HL-60 (cell line): ENCODE measurements at regions not wholly inside any gene's neighbourhood (a gene's known extent, or its start where the extent isn't known, plus 50 kb on each side); places are given as distances from the start of the nearest gene placed in this dataset.

Experiments
- DNase-seq, 2 experiments: peaks; one replicate each; pipeline ENCODE4 v3.0.0-alpha.2; 2010 to 2020; ENCODE audit warnings: low read depth in 1 of 2, low spot score in 1 of 2
- H3K27ac ChIP-seq: fragments of 250-450 bp; sonication (Bioruptor Pico); replicated peaks from 2 replicates; pipeline ENCODE4 v1.5.1; 2020; ENCODE audit warnings: mild to moderate bottlenecking, moderate library complexity
- H3K27me3 ChIP-seq: fragments of 250-450 bp; sonication (Bioruptor Pico); 2 replicates; pipeline ENCODE4 v1.5.1; 2021; ENCODE audit warnings: mild to moderate bottlenecking, moderate library complexity; ENCODE audit not compliant: insufficient read depth, poor library complexity, severe bottlenecking
- H3K4me3 ChIP-seq: replicated peaks from 2 replicates; pipeline ENCODE4 v1.5.1; 2011; ENCODE audit warnings: mild to moderate bottlenecking, control low read depth, low read length; ENCODE audit not compliant: insufficient read depth
- GABPA ChIP-seq: IDR thresholded peaks from 2 replicates; pipeline ENCODE4 v1.6.1; 2012; ENCODE audit warnings: low read depth
- POLR2AphosphoS5 ChIP-seq: IDR thresholded peaks from 2 replicates; pipeline ENCODE4 v1.6.1; 2012; ENCODE audit warnings: low read depth
- SPI1 ChIP-seq: IDR thresholded peaks from 2 replicates; pipeline ENCODE4 v1.6.1; 2012; ENCODE audit warnings: low read depth, mild to moderate bottlenecking, borderline replicate concordance
- TF ChIP-seq, protein P1 (sequence below): IDR thresholded peaks from one replicate; pipeline ENCODE4 v1.5.1; 2011; ENCODE audit warnings: low read length, control low read depth, inconsistent platforms; ENCODE audit not compliant: insufficient read depth
- TF ChIP-seq, protein P2 (sequence below): IDR thresholded peaks from 2 replicates; pipeline ENCODE4 v1.6.1; 2012; ENCODE audit warnings: low read depth; ENCODE audit not compliant: insufficient replicate concordance

DNA sequence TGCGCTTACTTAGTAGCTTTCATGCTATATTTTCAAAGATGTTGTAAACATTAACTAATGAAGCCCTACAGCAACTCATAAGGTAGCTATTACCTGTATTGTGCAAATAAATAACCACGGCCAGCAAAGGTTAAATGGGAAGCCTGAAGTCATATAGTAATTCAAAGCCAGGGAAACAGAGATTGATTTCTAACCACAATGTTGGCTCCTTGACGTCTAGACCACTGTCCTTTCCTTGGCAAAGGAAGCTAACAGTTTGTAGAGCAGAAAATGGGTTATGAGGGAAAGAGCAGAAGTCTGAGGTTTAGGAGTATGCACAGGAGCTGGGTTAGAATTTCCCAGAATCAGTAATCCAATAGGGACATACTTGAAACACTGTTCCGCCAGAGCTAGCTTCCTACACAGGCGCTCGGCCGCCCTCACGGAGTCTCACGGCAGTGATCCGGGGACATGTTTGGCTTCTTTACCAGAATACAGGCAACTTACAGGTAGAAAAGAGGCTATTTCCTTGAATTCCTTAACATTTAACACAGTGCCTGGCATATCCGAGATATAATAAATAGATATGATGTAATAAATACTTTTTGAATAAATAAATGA is 298.8 kb upstream of the LYPLAL1 start:
- peak in 1 of 2 experiments; percentile 11 for DNase-seq
- TF ChIP-seq SPI1, result no peak
- TF ChIP-seq, protein P1, sequence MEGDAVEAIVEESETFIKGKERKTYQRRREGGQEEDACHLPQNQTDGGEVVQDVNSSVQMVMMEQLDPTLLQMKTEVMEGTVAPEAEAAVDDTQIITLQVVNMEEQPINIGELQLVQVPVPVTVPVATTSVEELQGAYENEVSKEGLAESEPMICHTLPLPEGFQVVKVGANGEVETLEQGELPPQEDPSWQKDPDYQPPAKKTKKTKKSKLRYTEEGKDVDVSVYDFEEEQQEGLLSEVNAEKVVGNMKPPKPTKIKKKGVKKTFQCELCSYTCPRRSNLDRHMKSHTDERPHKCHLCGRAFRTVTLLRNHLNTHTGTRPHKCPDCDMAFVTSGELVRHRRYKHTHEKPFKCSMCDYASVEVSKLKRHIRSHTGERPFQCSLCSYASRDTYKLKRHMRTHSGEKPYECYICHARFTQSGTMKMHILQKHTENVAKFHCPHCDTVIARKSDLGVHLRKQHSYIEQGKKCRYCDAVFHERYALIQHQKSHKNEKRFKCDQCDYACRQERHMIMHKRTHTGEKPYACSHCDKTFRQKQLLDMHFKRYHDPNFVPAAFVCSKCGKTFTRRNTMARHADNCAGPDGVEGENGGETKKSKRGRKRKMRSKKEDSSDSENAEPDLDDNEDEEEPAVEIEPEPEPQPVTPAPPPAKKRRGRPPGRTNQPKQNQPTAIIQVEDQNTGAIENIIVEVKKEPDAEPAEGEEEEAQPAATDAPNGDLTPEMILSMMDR, result no peak
- no peak for TF ChIP-seq GABPA
- TF ChIP-seq POLR2AphosphoS5, result no peak
- TF ChIP-seq, protein P2, sequence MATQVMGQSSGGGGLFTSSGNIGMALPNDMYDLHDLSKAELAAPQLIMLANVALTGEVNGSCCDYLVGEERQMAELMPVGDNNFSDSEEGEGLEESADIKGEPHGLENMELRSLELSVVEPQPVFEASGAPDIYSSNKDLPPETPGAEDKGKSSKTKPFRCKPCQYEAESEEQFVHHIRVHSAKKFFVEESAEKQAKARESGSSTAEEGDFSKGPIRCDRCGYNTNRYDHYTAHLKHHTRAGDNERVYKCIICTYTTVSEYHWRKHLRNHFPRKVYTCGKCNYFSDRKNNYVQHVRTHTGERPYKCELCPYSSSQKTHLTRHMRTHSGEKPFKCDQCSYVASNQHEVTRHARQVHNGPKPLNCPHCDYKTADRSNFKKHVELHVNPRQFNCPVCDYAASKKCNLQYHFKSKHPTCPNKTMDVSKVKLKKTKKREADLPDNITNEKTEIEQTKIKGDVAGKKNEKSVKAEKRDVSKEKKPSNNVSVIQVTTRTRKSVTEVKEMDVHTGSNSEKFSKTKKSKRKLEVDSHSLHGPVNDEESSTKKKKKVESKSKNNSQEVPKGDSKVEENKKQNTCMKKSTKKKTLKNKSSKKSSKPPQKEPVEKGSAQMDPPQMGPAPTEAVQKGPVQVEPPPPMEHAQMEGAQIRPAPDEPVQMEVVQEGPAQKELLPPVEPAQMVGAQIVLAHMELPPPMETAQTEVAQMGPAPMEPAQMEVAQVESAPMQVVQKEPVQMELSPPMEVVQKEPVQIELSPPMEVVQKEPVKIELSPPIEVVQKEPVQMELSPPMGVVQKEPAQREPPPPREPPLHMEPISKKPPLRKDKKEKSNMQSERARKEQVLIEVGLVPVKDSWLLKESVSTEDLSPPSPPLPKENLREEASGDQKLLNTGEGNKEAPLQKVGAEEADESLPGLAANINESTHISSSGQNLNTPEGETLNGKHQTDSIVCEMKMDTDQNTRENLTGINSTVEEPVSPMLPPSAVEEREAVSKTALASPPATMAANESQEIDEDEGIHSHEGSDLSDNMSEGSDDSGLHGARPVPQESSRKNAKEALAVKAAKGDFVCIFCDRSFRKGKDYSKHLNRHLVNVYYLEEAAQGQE, result no peak
- no peaks in the 10 kb centered on the region for H3K27me3 ChIP-seq
- H3K27ac ChIP-seq, result peak overlapping the region; percentile 34
- H3K4me3 ChIP-seq, result no peak overlapping the region

DNA sequence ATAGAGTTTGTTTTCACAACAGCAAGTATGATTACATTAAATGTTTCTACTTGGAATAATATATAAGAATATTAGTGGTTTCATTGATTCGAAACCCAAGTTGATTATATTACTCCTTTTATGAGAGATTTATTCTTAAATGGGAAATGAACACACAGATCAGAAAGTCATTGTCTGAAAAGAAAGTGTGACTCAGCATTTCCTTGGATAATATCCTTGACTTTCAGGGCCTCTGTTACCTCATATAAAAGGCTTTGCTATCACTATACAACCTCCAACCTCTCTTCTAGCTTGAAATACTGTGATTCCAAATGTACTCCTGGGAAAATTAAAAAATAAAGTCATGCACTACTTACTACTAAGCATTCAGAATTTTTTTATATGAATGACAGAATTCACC is 295.3 kb upstream of the LYPLAL1 start:
- Histone ChIP-seq H3K27ac (no peak overlapping the region), H3K27me3 (no peaks in the 10 kb centered on the region), H3K4me3 (no peak overlapping the region)
- TF ChIP-seq POLR2AphosphoS5, result no peak
- TF ChIP-seq GABPA, result no peak
- no peak for TF ChIP-seq SPI1
- TF ChIP-seq, protein P1, result no peak
- TF ChIP-seq, protein P2, result no peak
- no peak for DNase-seq

DNA sequence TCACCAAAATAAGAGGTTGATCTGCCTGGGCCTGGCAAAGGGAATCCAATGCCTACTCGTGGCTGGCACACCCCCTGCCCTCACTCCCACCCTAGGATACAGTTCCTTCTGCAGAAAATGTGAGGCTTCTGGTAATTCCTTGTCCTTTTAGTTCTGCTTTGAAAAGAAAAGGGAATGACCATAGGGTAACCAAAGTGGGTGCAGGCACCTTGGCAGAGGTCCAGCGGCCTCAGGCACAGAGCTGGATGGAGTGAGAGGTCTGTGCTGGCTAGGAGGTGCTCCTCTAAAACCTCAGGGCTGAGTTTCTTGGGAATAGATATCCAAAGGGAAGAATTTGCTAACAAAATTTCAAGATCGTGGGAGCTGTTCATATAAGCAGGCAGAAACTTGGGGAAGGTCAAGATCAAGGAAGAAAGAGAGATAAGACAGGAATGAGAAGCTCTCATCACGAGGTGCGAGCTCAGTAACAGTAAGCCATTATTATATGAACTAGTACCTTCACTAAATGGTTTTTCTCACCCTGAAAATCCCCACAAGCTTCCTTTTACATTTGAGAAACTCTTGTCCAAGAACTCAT is 293.1 kb upstream of the LYPLAL1 start:
- Histone ChIP-seq H3K4me3 (no peak overlapping the region), H3K27me3 (no peaks in the 10 kb centered on the region), H3K27ac (no peak overlapping the region)
- DNase-seq, result no peak
- TF ChIP-seq SPI1, result no peak
- TF ChIP-seq, protein P1, result no peak
- TF ChIP-seq POLR2AphosphoS5, result no peak
- TF ChIP-seq GABPA, result no peak
- TF ChIP-seq, protein P2, result no peak
